ENCODE measurements at regions not wholly inside any gene's neighbourhood (a gene's known extent, or its start where the extent isn't known, plus 50 kb on each side); places are given as distances from the start of the nearest gene placed in this dataset.

DNA sequence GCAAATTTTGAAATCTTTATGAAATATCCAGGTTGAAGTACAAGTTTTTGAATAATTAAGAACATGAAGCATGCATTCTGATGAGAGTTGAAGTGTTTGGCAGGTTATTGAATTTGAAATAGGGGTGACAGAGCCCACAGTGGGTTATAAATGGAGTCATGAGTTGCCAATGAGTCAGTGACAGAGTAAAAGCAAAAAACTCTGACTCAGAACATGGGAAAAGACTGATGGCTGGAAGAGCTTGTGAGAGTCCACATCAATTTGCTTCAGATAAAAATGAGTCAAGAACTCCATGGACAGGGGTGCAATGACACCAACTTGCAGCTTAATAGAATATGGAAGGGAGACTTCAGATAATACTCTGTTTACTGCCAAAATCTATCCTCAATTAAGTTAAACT, 105.3 kb downstream of the SLC6A15 start:
- no peak for DNase-seq
- intact Hi-C loops (cut with DNase I): no loop called here

DNA sequence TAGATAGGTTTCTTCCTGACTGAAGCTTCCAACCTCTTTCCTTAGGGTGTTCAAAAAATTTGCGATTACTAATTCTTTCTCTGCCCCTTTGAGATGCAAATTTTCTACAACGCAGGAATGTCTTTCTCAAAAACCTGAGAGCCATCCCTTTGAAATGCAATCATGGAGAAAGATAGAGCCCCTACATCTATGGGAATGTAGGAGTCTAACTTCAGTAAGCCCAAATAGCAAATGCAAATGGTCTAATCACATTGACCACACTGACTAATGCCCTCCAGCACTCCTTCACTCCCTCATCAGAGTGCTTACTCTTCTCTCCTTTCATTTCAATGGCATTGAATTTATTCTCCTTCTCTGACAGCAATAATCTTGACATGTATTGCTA, 107.1 kb downstream of the SLC6A15 start:
- no peak for DNase-seq
- intact Hi-C loops (cut with DNase I): no loop called here

DNA sequence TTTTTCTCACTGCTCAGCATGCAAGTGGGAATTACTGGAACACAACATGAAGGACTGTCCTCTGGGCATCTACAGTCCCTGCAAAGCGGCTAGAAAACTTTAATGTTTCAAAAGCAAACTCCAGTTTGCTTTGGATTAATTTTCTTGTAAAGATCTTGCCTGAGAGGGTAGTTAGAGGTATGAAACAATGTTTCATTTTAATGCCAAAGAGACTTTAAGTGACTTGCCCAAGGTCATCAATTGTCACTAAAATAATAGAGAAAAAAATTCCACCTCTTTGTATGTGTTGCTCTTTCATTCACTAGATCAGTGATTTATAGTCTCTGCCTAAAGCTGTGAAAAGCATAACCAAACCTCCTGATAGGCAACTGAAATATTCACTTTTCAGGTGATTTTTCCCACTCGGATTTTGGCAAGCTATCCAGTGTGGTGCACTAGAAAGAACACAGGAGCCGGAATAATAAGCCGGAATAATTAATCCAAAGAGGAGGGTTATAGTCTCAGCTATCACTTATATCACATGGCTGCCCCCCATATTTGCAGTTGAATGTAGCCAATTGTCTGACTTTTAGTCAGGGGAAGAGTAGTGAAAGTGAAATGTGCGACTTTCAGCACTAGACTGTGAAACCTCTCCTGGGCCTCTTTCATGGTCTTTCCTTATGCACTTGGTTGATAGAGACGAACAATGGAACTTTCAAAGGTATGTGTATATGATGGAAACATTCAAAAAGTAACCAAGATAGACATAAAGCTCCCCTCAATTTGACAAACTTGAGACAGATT, 107.7 kb downstream of the SLC6A15 start:
- DNase-seq: no peak
- intact Hi-C loops (cut with DNase I): no loop called here

DNA sequence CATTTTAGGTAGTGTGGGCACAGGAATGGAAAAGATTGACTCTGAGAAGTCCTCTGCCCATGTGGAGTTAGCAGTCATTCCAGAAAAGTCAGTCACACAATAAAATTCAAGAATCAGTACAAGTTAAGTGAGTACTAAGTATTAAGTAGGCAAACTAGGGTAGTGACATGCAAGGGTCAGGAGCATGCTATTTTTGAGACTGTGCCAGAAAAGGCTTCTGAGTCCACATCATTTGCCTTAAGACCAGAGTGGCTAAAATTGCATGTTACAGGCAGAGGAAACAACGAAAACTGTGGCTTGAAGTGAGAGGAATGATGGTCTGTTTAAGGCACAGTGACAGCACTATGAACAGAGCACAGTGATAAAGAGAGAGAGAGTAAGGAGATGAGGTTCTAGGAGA, 108.9 kb downstream of the SLC6A15 start:
- intact Hi-C loops (cut with DNase I): no loop called here
- no peak for DNase-seq

DNA sequence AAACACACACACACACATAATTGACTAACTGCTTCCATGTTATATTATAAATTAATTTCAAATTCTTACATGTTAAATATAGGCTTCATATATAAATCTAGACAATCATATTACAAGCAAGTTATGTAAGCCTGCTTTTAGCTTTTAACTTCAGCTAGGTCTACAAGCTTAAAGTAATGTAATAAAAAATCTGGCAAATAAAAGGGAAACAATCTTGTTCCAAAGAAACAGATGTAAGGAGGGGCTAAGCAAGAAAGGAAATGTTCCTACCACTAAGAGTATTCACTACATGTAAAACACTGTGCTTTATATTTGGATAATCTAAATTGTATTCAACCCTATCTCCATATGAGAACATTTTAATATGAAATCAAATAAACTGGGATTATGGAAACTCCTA, 110.4 kb downstream of the SLC6A15 start:
- DNase-seq: no peak
- intact Hi-C loops (cut with DNase I): no loop called here

DNA sequence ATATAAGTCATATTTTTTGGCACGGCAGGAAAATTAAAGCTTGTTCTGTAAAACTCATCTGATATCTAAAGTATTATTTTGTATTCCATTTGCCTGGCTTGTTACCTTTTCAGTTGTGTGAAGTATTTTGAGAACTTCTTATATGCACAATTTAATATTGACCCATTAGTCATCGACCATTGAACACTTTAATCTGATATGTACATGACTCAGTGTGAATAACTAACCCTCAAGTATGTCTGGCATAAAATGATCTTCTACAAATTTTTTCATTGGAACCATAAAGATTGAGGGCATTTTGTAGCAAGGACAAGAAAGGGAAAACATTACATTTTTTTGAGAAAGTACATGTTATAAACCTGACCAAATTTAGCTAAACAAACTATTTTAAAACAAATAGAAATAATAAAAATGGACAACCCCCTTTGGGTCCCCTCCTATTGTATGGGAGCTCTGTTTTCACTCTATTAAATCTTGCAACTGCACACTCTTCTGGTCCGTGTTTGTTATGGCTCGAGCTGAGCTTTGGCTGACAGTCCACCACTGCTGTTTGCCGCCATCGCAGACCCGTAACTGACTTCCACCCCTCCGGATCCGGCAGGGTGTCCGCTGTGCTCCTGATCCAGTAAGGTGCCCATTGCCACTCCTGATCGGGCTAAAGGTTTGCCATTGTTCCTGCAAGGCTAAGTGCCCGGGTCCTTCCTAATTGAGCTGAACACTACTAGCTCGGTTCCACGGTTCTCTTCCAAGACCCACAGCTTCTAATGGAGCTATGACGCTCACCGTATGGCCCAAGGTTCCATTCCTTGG, 118.8 kb downstream of the SLC6A15 start:
- DNase-seq: peak in 1 of 10 donors; percentile 59
- intact Hi-C loops (cut with DNase I): no loop called here

DNA sequence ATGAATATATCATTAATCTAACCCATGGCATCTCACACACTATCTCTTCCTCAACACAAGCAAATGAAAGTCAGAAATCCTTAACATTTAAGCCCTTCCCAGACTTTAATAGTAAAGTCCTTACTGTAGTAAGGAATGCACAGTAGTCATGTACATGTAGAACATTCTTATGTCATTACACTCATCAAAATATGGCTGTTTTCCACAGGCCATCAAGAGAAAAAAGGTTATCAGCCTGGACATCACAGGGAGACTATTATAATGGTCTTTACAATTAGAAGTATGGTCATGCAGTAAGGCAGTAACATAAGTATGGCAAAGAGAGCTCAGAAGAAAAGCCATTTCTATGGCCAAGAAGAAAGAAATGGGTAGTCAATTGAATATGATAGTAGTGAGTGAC, 121.2 kb downstream of the SLC6A15 start:
- DNase-seq: no peak
- intact Hi-C loops (cut with DNase I): no loop called here

DNA sequence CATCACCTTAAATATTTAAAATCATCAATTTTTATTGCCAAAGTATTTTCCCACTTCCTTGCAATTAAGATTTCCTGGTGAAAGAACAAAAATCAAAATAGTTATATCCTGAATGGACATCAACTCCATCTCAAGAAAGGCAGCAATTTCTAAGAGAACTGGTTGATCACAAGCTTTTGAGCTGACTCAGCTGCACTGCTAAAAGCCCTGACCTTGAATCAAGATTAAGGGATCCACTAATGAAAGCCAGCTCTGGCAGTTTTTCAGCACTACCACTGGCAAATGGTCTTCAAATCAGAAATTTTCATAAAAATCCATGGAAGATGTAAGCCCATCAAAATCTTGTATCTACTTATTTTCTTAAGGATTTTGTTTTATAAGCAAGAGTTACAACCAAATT, 123.4 kb downstream of the SLC6A15 start:
- no peak for DNase-seq
- intact Hi-C loops (cut with DNase I): no loop called here

DNA sequence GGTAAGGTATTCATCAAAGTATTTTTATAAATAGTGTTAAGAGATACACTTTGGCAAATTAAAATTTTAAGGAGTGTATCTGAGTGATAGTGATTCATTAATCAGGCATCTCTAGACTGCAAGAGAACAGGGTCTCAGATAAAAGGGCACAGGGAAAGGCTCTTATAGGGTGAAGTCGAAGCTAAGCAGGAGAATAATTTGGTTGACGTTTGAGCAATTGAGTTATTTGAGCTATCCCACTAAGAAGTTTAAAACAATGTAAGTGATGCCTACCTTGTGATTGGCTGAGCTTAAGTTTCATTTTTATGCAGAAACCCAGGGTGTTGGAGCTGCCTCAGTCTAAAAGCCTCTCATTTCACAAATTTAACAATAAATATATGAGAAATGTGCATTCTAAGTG, 125.3 kb downstream of the SLC6A15 start:
- intact Hi-C loops (cut with DNase I): no loop called here
- no peak for DNase-seq

DNA sequence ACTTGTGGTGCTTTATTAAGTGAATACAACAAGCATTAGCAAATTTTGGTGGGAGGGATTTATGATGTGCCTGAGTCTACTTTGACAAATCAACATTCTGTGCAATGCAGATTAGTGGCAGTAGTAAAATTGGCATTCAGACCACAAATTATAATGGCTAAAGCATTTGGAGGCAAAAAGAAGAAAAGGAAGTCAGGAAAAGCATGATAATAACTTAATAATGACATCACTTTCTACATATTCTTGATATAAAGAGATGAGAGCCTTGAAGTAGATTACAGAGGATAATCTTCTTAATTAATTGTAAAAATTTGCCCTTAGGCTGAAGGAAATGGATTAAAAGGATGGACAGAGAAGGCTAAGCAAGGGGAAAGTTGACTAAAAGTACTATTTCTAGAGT, 126.0 kb downstream of the SLC6A15 start:
- DNase-seq: no peak
- intact Hi-C loops (cut with DNase I): no loop called here

DNA sequence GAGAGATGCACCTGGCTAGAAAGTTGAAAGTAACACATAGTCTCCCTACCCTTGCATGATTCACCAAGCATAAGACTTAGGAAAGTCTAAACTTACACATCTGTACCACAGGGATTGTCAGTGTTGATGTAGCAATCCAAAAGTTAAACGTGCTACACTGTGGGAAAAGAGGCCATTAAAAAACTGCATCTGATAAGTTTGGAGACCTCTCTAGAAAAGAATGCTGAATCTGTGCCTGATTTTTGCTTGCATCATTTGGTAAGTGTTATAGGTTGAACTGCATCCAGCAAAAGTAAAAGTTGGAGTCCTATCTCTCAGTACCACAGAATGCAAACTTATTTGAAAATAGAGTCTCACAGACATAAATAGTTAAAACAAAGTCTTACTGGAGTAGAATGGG, 126.6 kb downstream of the SLC6A15 start:
- intact Hi-C loops (cut with DNase I): no loop called here
- DNase-seq: no peak

DNA sequence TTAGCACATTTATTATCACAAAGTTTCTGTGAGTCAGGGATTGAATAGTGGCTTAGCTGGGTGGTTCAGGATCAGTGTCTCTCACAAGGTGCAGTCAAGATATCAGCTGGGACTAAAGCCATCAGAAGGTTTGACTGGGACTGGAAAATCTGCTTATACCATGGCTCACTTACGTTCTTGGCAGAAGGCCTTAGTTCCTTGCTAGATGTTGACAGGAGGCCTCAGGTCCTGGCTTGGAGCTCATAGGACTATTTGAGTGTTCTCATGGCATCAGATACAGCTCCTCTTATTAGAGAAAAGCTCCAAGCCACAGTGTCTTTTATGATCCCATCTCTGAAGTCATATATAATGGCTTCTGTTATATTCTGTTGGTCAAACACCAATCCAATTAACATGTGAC, 127.3 kb downstream of the SLC6A15 start:
- no peak for DNase-seq
- intact Hi-C loops (cut with DNase I): no loop called here

DNA sequence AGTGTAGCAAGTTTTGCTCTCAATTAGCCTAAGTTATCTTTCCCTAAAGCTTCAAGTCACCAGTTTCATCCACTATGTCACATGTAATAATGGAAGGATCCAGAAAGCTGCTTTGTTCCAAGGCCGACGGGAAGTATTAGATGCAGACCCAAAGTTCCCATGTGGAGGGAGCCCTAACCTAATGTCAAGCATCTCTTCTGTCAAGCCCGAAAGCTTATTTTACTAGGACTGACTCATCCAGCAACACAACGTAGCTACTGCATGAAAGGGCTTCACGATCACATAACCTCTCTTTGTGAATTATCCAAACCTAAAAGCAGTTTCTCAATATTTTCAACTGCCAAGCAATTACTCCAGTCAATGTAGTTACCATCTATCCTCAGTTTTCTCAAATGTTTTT, 133.4 kb downstream of the SLC6A15 start:
- DNase-seq: no peak

DNA sequence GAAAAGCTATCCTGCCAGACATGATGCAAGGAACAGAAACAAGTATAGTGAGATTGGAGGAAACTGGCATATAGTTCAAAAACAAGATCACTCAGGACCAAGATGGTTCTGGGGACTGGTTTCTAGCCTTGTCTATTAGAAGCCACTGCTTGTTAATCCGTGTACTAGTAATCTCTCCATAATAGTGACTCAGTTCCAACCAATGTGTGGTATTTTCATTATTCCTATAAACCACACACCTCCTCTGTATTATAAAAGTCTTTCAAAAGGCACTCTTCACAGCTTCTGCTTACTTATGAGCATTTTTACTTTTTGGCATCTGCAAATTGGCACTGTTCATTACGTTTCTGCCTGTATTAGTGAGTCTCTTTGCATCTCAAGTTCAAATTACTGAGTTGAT, 140.3 kb downstream of the SLC6A15 start:
- no peak for DNase-seq
- intact Hi-C loops (cut with DNase I): no loop called here

More for the DNA sequence above, 133.4 kb downstream of the SLC6A15 start:
- intact Hi-C loops (cut with DNase I): no loop called here

DNA sequence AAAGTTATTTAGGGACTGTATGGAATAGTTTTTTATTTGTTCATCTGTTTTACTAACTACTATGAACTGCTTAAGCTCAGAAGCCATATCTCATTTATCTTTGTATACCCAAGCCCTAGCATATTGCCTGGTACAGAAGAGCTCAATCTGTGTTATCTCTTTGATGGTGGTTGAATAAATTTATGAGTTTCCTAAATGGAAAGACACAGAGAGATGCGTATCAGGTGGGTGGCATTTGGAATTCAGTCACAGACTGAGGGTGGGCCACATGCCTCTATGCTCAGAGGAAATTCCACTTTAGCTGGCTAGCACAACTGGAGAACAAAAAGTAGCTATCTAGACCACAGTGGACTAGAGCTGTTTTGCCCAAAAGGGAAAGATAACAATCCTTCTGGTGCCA, 145.5 kb downstream of the SLC6A15 start:
- intact Hi-C loops (cut with DNase I): no loop called here
- no peak for DNase-seq

DNA sequence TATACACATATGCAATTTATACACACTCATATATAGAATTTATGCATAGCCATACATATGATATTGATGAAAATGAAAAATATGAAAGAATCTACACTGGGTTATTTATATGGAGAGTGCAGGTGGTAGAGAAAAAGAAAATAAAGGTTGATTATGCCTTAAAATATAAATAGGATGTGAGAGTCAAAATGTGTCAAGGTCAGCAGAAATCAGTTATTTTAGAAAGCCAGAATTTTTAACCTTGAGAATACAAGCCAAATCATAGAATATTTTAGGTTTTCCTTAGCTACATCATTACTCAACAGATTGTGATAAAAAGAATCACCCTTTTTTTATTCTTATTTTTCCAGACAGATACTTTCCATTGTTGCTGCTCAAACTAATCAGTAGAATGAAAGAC, 146.2 kb downstream of the SLC6A15 start:
- intact Hi-C loops (cut with DNase I): no loop called here
- no peak for DNase-seq

DNA sequence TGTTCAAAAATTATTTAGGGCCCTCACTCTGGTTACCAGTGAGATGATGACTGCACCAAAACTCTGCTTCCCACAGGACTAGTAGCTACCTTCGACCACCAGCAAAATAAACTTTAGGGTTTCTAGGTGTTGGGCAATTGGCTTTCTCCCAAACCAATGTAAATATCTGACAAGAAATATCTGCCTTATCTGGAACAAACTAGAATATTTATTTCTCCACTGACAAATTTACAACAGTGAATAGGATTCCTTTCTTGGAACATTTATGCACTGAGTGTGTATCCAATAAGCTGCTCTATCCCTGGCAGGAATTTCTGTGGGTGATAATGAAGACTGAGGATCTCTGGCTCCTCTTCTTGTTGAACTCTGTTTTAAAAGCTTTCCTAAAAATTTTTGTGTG, 148.6 kb downstream of the SLC6A15 start:
- DNase-seq: no peak
- intact Hi-C loops (cut with DNase I): no loop called here

DNA sequence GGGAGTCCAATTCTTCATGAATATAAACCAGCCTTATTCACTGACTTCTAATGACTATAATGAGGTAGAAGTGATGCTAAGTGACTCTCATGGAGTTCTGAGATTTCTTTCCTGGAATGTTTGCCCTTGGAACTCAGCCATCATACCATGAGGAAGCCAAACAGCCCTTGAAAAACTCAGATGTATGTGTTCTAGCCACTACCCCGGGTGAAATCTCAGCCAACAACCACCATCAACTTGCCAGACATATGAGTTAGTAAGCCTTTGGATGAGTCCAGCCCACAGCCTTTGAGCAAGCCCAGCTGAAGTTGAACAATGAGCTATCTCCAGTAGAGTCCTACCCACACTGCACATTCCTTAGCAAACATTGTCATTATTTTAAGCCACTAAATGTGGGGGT, 149.5 kb downstream of the SLC6A15 start:
- DNase-seq: no peak
- intact Hi-C loops (cut with DNase I): no loop called here

DNA sequence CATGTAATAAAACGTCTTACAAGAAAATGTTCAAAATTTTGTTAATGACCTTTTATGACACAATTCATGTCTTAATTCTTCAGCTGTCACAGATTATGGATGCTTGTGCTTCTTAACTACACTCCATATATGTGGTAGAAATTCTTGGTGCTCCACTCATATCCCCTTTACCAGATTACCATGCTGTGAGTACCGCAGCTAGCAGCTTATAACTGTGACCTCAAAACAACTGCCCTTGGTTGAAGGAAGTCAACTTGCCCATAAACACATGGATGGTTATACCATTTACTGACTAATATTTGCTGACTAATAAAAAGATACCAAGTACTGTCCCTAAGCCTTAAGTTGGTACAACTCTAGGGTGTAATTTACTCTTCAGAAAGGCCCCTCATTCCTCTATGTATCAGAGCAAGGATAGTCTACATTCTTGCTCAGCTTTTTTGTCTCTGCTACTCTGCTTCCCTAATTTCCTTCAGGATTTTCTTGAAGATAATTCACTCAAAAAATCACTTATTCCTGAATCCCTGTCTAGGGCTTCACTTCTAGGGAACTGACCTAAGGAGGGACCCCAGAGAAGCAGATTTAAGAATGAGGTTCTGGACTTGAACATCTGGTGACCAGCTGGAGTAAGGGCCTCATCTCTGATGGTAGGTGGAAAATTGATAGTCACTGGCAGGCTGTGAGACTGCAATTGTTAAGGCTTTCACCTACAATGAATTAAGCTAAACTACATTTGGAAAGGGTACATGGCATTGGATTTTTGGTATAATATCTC, 152.3 kb downstream of the SLC6A15 start:
- no peak for DNase-seq
- intact Hi-C loops (cut with DNase I): no loop called here

DNA sequence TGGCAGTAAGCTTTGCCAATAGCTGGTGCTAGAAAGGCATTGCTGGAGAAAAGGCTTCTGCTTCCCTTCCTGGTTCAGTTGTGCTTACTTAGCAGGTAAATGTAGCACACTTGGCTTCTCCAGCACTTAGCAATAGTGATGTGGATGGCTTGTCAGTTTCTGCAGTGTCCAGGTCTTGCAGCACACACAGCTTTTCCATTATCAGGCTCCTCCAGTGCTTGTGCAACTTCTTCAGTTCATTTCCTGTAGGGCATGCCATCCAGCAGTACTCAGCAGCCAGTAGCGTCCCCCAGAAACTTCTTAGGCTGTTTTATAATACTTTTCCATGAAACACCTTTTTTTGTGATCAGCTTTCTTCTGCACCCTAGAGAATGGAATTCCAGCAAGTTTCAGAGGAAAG, 154.6 kb downstream of the SLC6A15 start:
- intact Hi-C loops (cut with DNase I): no loop called here
- no peak for DNase-seq

DNA sequence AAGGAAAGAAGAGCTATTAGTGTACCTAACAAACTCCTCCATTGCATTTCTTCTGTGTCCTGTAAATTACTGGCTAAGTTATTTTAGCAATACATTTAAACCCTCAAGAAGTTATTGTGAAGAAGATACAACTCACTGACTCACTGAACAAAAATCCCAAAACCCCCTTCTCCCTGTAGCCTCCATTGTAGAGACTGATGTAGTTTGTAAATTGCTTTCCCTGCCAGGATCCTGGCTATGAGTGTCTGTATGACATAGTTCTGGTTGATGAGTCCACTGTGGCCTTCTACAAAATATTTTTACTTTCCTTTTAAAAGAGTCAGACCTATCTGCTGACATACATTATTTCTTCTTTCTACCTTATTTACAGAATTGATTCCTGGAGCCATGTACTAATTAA, 155.6 kb downstream of the SLC6A15 start:
- intact Hi-C loops (cut with DNase I): no loop called here
- no peak for DNase-seq
